HUES48 (cell line): ENCODE measurements at regions not wholly inside any gene's neighbourhood (a gene's known extent, or its start where the extent isn't known, plus 50 kb on each side); places are given as distances from the start of the nearest gene placed in this dataset.

Source experiments
- H3K27ac ChIP-seq: one replicate; pipeline ENCODE4 v1.7.0; 2013; ENCODE audit warnings: low read depth, low read length, inconsistent platforms
- H3K27me3 ChIP-seq: 2 replicates; pipeline ENCODE4 v1.6.1; 2013; ENCODE audit warnings: mild to moderate bottlenecking, low read length; ENCODE audit not compliant: control insufficient read depth, insufficient read depth
- H3K36me3 ChIP-seq: 2 replicates; pipeline ENCODE4 v1.6.1; 2013; ENCODE audit warnings: low read length; ENCODE audit not compliant: control insufficient read depth, insufficient read depth
- H3K4me1 ChIP-seq: 2 replicates; pipeline ENCODE4 v1.6.1; 2013; ENCODE audit warnings: mild to moderate bottlenecking, low read length; ENCODE audit not compliant: control insufficient read depth, insufficient read depth
- H3K4me3 ChIP-seq: 2 replicates; pipeline ENCODE4 v1.5.1; 2013; ENCODE audit warnings: mild to moderate bottlenecking, low read depth, low read length
- H3K9ac ChIP-seq: 2 replicates; pipeline ENCODE4 v1.6.1; 2013; ENCODE audit warnings: mild to moderate bottlenecking, low read depth, low read length, moderate library complexity
- H3K9me3 ChIP-seq: 2 replicates; pipeline ENCODE4 v1.6.1; 2013; ENCODE audit warnings: low read length; ENCODE audit not compliant: control insufficient read depth, insufficient read depth

DNA sequence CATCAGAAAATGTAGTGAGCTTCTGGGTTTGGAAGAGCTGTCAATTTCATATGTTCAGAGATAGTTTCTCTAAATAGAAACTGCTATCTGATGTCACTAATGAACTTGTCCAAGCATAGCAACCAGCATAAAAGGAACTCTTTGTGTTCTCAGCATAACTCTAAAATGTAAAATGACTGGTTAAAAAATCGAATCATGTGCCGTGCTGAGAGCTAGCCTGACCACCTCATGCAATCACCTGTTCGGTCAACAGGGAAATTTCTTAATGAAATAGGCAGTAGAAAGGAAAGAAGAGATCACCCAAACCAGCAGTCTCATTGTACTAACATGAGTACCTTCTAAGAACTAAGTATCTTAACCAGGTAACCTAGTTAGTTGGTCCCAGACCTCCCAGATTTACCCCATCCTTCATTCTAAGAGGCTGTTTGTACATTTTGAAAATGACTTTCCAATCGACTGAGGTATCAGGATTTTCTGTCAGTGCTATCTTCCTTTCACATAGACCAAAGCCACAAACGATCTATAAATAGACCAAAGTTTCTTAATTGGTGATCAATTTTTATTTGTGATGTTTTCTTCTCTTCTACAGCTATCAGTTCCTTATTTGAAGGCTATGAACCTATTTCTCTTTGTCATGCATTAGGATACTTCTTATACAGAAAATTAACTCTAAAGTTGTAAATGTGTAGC is 147.3 kb downstream of the TLR5 start:
- no peaks in the 10 kb centered on the region for H3K9me3 ChIP-seq
- H3K9ac ChIP-seq = no peak overlapping the region
- H3K36me3 ChIP-seq = no peaks in the 10 kb centered on the region
- H3K4me1 ChIP-seq = peaks cover 16% of the 10 kb centered on the region; the same call in 1 of the 2 replicates
- no peak overlapping the region for H3K4me3 ChIP-seq
- 0 out of 2 replicates have a peak, but pooled peaks cover 3% of the 10 kb centered on the region for H3K27me3 ChIP-seq
- no peak overlapping the region for H3K27ac ChIP-seq

GRCh38 chr1:222996310-222996975 is 146.6 kb downstream of the TLR5 start:
- no peak overlapping the region for H3K27ac ChIP-seq
- H3K9me3 ChIP-seq = no peaks in the 10 kb centered on the region
- H3K4me1 ChIP-seq = peaks cover 21% of the 10 kb centered on the region
- H3K36me3 ChIP-seq = no peaks in the 10 kb centered on the region
- H3K4me3 ChIP-seq = no peak overlapping the region
- no peak overlapping the region for H3K9ac ChIP-seq
- H3K27me3 ChIP-seq = 0 out of 2 replicates have a peak, but pooled peaks cover 3% of the 10 kb centered on the region

DNA sequence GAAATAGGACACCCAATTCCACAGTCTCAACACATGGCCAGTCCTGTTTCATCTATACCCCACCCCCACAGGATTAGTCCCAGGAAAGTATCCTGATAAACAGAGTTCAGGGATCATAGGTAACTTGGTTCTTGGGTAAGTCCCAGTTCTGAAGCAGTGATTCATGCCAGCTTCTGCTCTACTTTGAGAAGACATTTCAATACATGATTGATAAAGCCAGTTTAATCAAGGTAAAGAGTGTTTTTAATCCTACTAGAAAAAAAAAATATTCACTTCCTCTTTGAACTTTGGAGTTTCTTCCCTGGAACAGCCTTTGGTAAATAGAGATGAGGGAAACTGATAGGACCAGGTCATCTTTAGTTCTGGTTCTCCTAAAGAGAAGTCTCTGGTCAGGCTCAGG is 142.4 kb downstream of the TLR5 start:
- H3K27me3 ChIP-seq = 0 out of 2 replicates have a peak, but pooled peaks cover 3% of the 10 kb centered on the region
- peaks cover 19% of the 10 kb centered on the region for H3K4me1 ChIP-seq
- 0 out of 2 replicates have a peak, but pooled peaks cover 7% of the 10 kb centered on the region for H3K36me3 ChIP-seq
- no peak overlapping the region for H3K4me3 ChIP-seq
- H3K9ac ChIP-seq = no peak overlapping the region
- H3K9me3 ChIP-seq = no peaks in the 10 kb centered on the region
- H3K27ac ChIP-seq = no peak overlapping the region

DNA sequence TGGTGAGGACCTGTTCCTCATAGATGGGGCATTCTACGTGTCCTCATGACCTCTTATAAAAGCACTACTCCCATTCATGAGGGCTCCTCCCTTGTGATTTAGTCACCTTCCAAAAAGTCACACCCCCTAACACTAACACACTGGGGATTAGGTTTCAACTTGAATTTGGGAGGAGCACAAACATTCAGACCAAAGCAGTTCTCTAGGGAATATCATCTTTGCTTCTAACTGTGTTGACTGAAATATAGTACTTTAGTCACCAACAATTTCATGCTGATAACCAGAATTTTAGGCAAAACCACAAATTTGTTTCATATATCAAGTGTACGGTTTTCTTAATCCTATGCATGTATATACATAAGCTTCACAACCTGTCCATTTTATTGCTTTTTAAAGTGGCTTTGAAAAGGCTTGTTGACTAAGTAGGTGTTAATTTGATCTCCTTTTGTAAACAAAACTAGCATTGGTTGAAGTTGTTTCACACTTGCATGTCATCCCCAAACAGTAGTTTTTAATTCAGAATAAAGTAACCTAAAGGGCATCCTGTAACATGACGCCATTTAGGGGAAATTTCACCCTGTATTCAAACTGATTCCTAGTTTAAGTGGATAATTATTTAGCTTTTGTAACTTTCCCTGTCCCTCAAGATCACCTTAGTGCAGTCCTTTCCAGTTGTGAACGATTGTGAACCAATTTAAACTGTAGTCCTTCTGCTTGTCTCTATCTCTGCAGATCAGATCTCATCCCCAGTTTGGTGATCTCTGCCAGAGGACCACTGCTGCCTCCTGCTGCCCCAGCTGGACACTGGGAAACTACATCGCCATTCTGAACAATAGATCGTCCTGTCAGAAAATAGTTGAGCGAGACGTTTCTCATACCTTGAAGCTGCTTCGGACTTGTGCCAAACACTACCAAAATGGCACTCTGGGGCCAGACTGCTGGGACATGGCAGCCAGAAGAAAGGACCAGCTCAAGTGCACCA is 141.1 kb downstream of the TLR5 start:
- peaks cover 17% of the 10 kb centered on the region for H3K4me1 ChIP-seq
- no peak overlapping the region for H3K27ac ChIP-seq
- H3K9me3 ChIP-seq = no peaks in the 10 kb centered on the region
- 0 out of 2 replicates have a peak, but pooled peaks cover 7% of the 10 kb centered on the region for H3K36me3 ChIP-seq
- H3K9ac ChIP-seq = no peak overlapping the region
- H3K4me3 ChIP-seq = no peak overlapping the region
- peaks cover 8% of the 10 kb centered on the region; the same call in 1 of the 2 replicates for H3K27me3 ChIP-seq

DNA sequence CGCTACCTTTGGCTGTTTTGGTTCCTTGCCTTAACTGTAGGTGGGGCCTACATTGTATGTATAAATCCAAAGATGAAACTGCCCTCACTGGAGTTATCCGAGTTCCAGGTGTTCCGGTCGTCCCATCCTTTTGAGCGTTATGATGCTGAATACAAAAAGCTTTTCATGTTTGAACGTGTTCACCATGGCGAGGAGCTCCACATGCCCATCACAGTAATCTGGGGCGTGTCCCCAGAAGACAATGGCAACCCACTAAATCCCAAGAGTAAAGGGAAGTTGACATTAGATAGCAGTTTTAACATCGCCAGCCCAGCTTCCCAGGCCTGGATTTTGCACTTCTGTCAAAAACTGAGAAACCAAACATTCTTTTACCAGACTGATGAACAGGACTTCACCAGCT is 139.5 kb downstream of the TLR5 start:
- Histone ChIP-seq H3K4me3 (no peak overlapping the region), H3K36me3 (0 out of 2 replicates have a peak, but pooled peaks cover 7% of the 10 kb centered on the region), H3K9ac (no peak overlapping the region), H3K4me1 (peaks cover 31% of the 10 kb centered on the region), H3K27me3 (peaks cover 11% of the 10 kb centered on the region; the same call in 1 of the 2 replicates), H3K9me3 (no peaks in the 10 kb centered on the region), H3K27ac (no peak overlapping the region)

DNA sequence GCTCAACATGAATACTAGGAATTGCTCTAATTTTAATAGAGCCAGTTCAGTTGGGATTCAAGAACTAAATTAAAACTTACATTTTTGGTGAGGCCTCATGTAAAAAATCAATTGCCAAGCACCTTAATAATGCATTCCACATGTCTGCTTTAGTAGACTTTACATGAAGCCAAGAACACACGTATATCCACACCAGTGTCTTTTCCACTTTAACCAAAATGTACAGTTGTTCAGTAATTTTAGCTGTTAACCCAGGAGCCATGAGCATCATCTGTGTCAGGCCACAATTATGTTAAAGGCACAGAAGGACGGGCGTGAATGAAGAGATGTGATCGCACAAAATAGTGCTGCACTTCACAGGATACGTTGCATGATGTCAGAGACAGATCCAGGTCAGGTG is 136.7 kb downstream of the TLR5 start:
- Histone ChIP-seq H3K27me3 (peaks cover 14% of the 10 kb centered on the region; the same call in 1 of the 2 replicates), H3K9ac (no peak overlapping the region), H3K4me1 (peaks cover 47% of the 10 kb centered on the region), H3K27ac (no peak overlapping the region), H3K36me3 (0 out of 2 replicates have a peak, but pooled peaks cover 7% of the 10 kb centered on the region), H3K9me3 (no peaks in the 10 kb centered on the region), H3K4me3 (no peak overlapping the region)

DNA sequence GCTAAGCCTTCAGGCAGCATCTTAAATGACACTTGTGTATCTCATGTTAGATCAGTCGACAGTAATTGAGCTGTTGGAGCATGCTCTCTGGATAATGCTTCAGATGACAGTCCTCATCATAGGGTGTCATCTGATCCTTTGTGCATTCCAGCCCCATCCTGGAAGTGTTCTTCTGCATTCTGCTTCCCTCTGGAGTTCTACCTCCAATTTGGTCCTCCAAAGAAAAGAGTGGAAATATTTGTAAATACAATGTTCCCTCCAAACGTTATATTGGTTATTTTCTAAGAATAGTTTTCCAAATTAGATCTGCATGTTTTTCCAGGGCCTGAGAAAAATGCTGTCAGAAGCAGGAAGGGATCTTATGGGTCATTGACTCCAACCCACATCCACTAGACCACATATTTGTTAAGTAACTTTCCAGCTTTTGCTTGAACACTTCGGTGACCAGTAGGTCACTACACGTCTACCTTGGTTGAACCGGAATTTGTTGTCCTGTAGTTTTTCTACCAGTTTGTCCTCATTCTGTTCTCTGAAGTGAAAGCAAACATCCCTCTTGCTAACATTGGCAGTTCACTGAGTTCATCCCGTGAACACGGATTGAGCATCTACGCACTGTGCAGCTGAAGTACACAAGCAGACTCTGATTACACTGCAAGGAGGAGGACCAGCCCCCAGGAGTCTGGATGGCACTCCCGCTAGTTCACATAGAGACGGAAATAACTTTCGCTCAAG is 136.0 kb downstream of the TLR5 start:
- Histone ChIP-seq H3K9me3 (no peaks in the 10 kb centered on the region), H3K36me3 (0 out of 2 replicates have a peak, but pooled peaks cover 7% of the 10 kb centered on the region), H3K4me1 (peaks cover 47% of the 10 kb centered on the region), H3K27me3 (peaks cover 14% of the 10 kb centered on the region; the same call in 1 of the 2 replicates), H3K27ac (peak overlapping the region; percentile 8), H3K9ac (no peak overlapping the region), H3K4me3 (no peak overlapping the region)

GRCh38 chr1:223007935-223008334 is 135.1 kb downstream of the TLR5 start:
- no peaks in the 10 kb centered on the region for H3K9me3 ChIP-seq
- peaks cover 14% of the 10 kb centered on the region; the same call in 1 of the 2 replicates for H3K27me3 ChIP-seq
- H3K36me3 ChIP-seq = 0 out of 2 replicates have a peak, but pooled peaks cover 4% of the 10 kb centered on the region
- no peak overlapping the region for H3K4me3 ChIP-seq
- H3K27ac ChIP-seq = no peak overlapping the region
- H3K4me1 ChIP-seq = peaks cover 47% of the 10 kb centered on the region
- H3K9ac ChIP-seq = no peak overlapping the region

DNA sequence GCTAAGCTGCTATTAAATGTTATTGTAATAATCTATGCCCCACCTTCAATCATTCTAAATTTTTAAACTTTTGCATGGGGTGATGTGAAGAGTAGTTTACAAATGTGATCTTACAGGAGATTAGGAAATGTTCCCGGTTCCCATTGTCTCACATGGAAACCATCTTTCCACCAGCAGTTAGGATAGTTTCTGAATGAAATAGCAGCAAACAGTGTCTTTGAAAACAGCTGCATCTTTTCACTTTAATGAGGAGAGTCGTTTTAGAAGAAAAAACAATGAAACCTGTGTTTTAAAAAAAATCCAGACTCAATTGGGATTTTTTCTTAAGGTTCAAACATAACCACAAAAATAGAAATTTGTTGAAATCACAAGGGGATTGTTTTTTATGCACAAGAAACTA is 134.2 kb downstream of the TLR5 start:
- Histone ChIP-seq H3K27me3 (peaks cover 14% of the 10 kb centered on the region; the same call in 1 of the 2 replicates), H3K4me1 (peaks cover 47% of the 10 kb centered on the region), H3K4me3 (no peak overlapping the region), H3K36me3 (peaks cover 5% of the 10 kb centered on the region; the same call in 1 of the 2 replicates), H3K9me3 (no peaks in the 10 kb centered on the region), H3K9ac (no peak overlapping the region), H3K27ac (peak overlapping the region; percentile 25)

DNA sequence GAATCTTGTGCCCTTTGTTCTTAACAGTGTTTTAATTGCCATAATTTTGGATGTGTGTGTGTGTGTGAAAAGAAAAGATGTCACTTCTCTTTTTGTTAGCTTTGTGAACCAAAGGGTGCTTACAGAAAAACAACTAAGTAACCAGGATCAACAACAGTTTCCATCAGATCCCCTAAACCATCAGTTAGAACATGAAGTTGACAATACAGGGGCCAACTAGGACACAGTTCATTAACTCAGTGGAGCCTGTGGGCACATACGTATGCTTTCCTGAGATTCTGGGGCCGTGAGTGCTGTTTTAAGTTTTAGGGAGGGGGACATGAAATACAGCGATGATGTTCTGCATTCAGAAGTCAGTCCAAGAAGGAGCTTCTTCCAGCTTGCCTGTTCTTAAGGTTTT is 133.6 kb downstream of the TLR5 start:
- no peak overlapping the region for H3K9ac ChIP-seq
- peak overlapping the region; percentile 7 for H3K27ac ChIP-seq
- peaks cover 47% of the 10 kb centered on the region for H3K4me1 ChIP-seq
- no peak overlapping the region for H3K4me3 ChIP-seq
- peaks cover 14% of the 10 kb centered on the region; the same call in 1 of the 2 replicates for H3K27me3 ChIP-seq
- H3K9me3 ChIP-seq = no peaks in the 10 kb centered on the region
- H3K36me3 ChIP-seq = peaks cover 10% of the 10 kb centered on the region
